K562 (cell line): ENCODE measurements at regions not wholly inside any gene's neighbourhood (a gene's known extent, or its start where the extent isn't known, plus 50 kb on each side); places are given as distances from the start of the nearest gene placed in this dataset.

Experiments used
- ATAC-seq: fragments of 200-7000 bp; cut with Tn5 transposase; 3 replicates; pipeline ENCODE4 v1.9.1; 2020; ENCODE audit warnings: moderate library complexity
- BruUV-seq: library from RNA; stranded (reverse); fragments of 400-500 nt; replicated peaks from 2 replicates; lab custom pipeline; 2021; lab: Mats Ljungman, UMichigan
- CTCF ChIA-PET: fragments of 300-600 bp; formaldehyde crosslinking; extraction: SDS; loops from one replicate; lab custom pipeline; 2021; ENCODE audit warnings: low intra/inter-chr PET ratio; lab: Yijun Ruan, JAX
- POLR2A ChIA-PET: fragments of 300-600, 350-650 bp; sonication (Branson Sonifier 250); formaldehyde crosslinking; extraction: SDS; loops from one replicate; lab custom pipeline; 2021; ENCODE audit warnings: antibody characterized with exemption, inconsistent platforms; lab: Yijun Ruan, JAX
- DNase-seq, 4 experiments: peaks; one replicate each; pipeline versions ENCODE4 v3.0.0 to v3.0.0-alpha.2; 2011 to 2018; ENCODE audit warnings: low spot score in 3 of 4, mixed read lengths in 3 of 4; ENCODE audit errors: extremely low read depth in 1 of 4
- FAIRE-seq: peaks from 2 replicates; lab custom pipeline; 2011; peaks lifted over from hg19 to GRCh38; lab: Jason Lieb, UNC
- H2AFZ ChIP-seq: 2 replicates; pipeline ENCODE4 v1.6.0; 2011; ENCODE audit warnings: low read depth, low read length, control low read depth, inconsistent platforms
- H3K27ac ChIP-seq: fragments of 200-600 bp; 3 replicates; pipeline ENCODE4 v1.8.0; 2011; ENCODE audit warnings: low read depth, mild to moderate bottlenecking, control low read depth, inconsistent platforms, low read length, moderate library complexity, mixed read lengths; ENCODE audit errors: extremely low read depth
- H3K27me3 ChIP-seq, 2 experiments: fragments of 300-600 bp in 1 of 2; 2 replicates in 1 of 2; 3 replicates in 1 of 2; pipeline versions ENCODE4 v1.6.0 to v1.8.0; 2011; ENCODE audit warnings: inconsistent platforms in 2 of 2, low read length in 2 of 2, mild to moderate bottlenecking in 1 of 2, mixed read lengths in 1 of 2, moderate library complexity in 1 of 2; ENCODE audit not compliant: control insufficient read depth in 2 of 2, insufficient read depth in 2 of 2
- H3K36me3 ChIP-seq: fragments of 300-600 bp; 3 replicates; pipeline ENCODE4 v1.8.0; 2011; ENCODE audit warnings: mild to moderate bottlenecking, low read length, inconsistent platforms; ENCODE audit not compliant: control insufficient read depth, insufficient read depth
- H3K4me1 ChIP-seq, 2 experiments: fragments of 200-600 bp in 1 of 2; replicated peaks in 1 of 2; 2 replicates in 1 of 2; 3 replicates in 1 of 2; pipeline versions ENCODE4 v1.5.1 to v1.8.0; 2011; ENCODE audit warnings: inconsistent platforms in 2 of 2, low read length in 2 of 2, mild to moderate bottlenecking in 1 of 2, mixed read lengths in 1 of 2, moderate library complexity in 1 of 2; ENCODE audit not compliant: control insufficient read depth in 2 of 2, insufficient read depth in 2 of 2
- H3K4me2 ChIP-seq: 2 replicates; pipeline ENCODE4 v1.6.1; 2011; ENCODE audit warnings: low read length, control low read depth, inconsistent platforms, mixed read lengths; ENCODE audit not compliant: insufficient read depth
- H3K4me3 ChIP-seq: fragments of 200-600 bp; sonication (generic), shearing (Covaris generic); 2 replicates; pipeline ENCODE4 v1.5.1; 2016; ENCODE audit warnings: control low read depth, inconsistent platforms
- H3K79me2 ChIP-seq: fragments of 200-600 bp; 3 replicates; pipeline ENCODE4 v1.8.0; 2011; ENCODE audit warnings: low read length, inconsistent platforms; ENCODE audit not compliant: control insufficient read depth, insufficient read depth
- H3K9ac ChIP-seq, 2 experiments: 2 replicates each; pipeline versions ENCODE4 v1.6.0 to v1.6.1; 2011; ENCODE audit warnings: low read depth in 2 of 2, low read length in 2 of 2, control low read depth in 1 of 2, inconsistent platforms in 1 of 2, mild to moderate bottlenecking in 1 of 2, mixed read lengths in 1 of 2; ENCODE audit not compliant: insufficient read depth in 1 of 2
- H3K9me1 ChIP-seq: one replicate; pipeline ENCODE4 v1.6.0; 2011; ENCODE audit warnings: inconsistent platforms, mild to moderate bottlenecking, low read length, moderate library complexity; ENCODE audit not compliant: control insufficient read depth, insufficient read depth
- H3K9me3 ChIP-seq: replicated peaks from 2 replicates; pipeline ENCODE4 v1.5.1; 2011; ENCODE audit warnings: low read depth, low read length, inconsistent platforms; ENCODE audit not compliant: control insufficient read depth, insufficient read depth
- H4K20me1 ChIP-seq: replicated peaks from 2 replicates; pipeline ENCODE4 v1.6.1; 2011; ENCODE audit warnings: low read length, inconsistent platforms, mixed read lengths; ENCODE audit not compliant: control insufficient read depth, insufficient read depth
- GATA2 ChIP-seq: sonication (generic); formaldehyde crosslinking; IDR thresholded peaks from 2 replicates; pipeline ENCODE4 v1.4.0; 2020; ENCODE audit warnings: mild to moderate bottlenecking, missing genetic modification reagents
- RNF2 ChIP-seq: sonication (generic); IDR thresholded peaks from 2 replicates; pipeline ENCODE4 v1.6.1; 2016
- ZNF282 ChIP-seq: sonication (generic); formaldehyde crosslinking; IDR thresholded peaks from 2 replicates; pipeline ENCODE4 v1.8.1; 2023; ENCODE audit warnings: missing genetic modification reagents
- WGBS: fragments of 100-300 bp; shearing (Covaris generic); methylation state at CpG from one replicate; pipeline ENCODE4 v1.1.6; 2016; ENCODE audit warnings: low coverage, mixed read lengths; ENCODE audit not compliant: insufficient coverage; ENCODE audit errors: missing lambda C conversion rate; 5-methylcytosine and 5-hydroxymethylcytosine counted together
- in situ Hi-C: fragments of 300-500 bp; cut with MboI; formaldehyde crosslinking; loops from 4 replicates; pipeline ENCODE4 v1.15.0; 2018; ENCODE audit warnings: inconsistent platforms, mixed read lengths
- intact Hi-C: fragments of 100-400 bp; cut with micrococcal nuclease; formaldehyde crosslinking; loops from 2 replicates; pipeline ENCODE4 v1.14.2; 2022
- TF ChIP-seq, protein P1 (sequence below): sonication (generic); formaldehyde crosslinking; IDR thresholded peaks from 2 replicates; pipeline ENCODE4 v1.8.1; 2023; ENCODE audit warnings: mild to moderate bottlenecking, missing genetic modification reagents
- TF ChIP-seq, protein P2 (sequence below), 2 experiments: fragments of 450-650 bp; IDR thresholded peaks; 2 replicates each; pipeline ENCODE4 v1.6.1; 2018; ENCODE audit warnings: mild to moderate bottlenecking in 2 of 2, low read depth in 1 of 2; ENCODE audit not compliant: partially characterized antibody in 2 of 2

DNA sequence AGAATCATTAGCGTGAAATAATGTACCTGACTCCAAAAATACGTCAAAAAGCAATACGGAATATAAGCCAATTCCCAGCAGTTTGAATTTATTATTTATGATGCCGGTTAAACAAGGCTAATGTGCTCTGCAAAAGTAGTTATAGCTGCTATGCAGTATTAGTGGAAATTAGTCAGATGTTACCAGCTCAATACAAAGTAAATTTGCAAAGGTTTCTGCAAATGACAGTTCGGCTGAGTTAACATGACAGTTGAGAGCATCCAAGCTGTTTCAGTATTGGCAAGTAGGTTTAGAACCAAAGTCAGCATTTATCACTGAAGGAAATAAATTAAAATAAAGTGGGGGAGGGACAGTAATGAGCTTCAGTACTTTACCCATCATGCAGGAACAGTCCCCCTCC, 1665.8 kb upstream of the FLRT2 start:
- POLR2A ChIA-PET: no interaction called here
- no peaks in the 10 kb centered on the region for H3K4me1 ChIP-seq
- no peak overlapping the region for H3K4me2 ChIP-seq
- intact Hi-C loops (no loop called here), in situ Hi-C loops (no loop called here)
- no peak overlapping the region for H3K27ac ChIP-seq
- H3K4me3 ChIP-seq: no peak overlapping the region
- no TSS peak for BruUV-seq
- no peaks in the 10 kb centered on the region for H3K79me2 ChIP-seq
- no peaks in the 10 kb centered on the region for H3K9me3 ChIP-seq
- H3K36me3 ChIP-seq: no peaks in the 10 kb centered on the region
- DNase-seq (no peak), FAIRE-seq (no peak), ATAC-seq (no peak)
- no peak overlapping the region for H2AFZ ChIP-seq
- H4K20me1 ChIP-seq: no peaks in the 10 kb centered on the region
- WGBS: 0% methylated on average over 5 of the region's 5 CpGs
- H3K9ac ChIP-seq: no peak overlapping the region
- TF ChIP-seq, protein P1, sequence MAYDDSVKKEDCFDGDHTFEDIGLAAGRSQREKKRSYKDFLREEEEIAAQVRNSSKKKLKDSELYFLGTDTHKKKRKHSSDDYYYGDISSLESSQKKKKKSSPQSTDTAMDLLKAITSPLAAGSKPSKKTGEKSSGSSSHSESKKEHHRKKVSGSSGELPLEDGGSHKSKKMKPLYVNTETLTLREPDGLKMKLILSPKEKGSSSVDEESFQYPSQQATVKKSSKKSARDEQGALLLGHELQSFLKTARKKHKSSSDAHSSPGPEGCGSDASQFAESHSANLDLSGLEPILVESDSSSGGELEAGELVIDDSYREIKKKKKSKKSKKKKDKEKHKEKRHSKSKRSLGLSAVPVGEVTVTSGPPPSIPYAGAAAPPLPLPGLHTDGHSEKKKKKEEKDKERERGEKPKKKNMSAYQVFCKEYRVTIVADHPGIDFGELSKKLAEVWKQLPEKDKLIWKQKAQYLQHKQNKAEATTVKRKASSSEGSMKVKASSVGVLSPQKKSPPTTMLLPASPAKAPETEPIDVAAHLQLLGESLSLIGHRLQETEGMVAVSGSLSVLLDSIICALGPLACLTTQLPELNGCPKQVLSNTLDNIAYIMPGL (CRISPR knock-in tag): no peak
- TF ChIP-seq ZNF282 (CRISPR knock-in tag) (no peak), RNF2 (no peak), GATA2 (CRISPR knock-in tag) (no peak)
- TF ChIP-seq, protein P2, sequence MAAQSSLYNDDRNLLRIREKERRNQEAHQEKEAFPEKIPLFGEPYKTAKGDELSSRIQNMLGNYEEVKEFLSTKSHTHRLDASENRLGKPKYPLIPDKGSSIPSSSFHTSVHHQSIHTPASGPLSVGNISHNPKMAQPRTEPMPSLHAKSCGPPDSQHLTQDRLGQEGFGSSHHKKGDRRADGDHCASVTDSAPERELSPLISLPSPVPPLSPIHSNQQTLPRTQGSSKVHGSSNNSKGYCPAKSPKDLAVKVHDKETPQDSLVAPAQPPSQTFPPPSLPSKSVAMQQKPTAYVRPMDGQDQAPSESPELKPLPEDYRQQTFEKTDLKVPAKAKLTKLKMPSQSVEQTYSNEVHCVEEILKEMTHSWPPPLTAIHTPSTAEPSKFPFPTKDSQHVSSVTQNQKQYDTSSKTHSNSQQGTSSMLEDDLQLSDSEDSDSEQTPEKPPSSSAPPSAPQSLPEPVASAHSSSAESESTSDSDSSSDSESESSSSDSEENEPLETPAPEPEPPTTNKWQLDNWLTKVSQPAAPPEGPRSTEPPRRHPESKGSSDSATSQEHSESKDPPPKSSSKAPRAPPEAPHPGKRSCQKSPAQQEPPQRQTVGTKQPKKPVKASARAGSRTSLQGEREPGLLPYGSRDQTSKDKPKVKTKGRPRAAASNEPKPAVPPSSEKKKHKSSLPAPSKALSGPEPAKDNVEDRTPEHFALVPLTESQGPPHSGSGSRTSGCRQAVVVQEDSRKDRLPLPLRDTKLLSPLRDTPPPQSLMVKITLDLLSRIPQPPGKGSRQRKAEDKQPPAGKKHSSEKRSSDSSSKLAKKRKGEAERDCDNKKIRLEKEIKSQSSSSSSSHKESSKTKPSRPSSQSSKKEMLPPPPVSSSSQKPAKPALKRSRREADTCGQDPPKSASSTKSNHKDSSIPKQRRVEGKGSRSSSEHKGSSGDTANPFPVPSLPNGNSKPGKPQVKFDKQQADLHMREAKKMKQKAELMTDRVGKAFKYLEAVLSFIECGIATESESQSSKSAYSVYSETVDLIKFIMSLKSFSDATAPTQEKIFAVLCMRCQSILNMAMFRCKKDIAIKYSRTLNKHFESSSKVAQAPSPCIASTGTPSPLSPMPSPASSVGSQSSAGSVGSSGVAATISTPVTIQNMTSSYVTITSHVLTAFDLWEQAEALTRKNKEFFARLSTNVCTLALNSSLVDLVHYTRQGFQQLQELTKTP (IDR thresholded peaks at IDR 0.05; ENCODE audit: low read depth in 1 of 2, partially characterized antibody in 2 of 2): no peak
- no peaks in the 10 kb centered on the region for H3K27me3 ChIP-seq
- CTCF ChIA-PET: no interaction called here
- H3K9me1 ChIP-seq: no peaks in the 10 kb centered on the region
